H1 (cell line): ENCODE measurements at regions not wholly inside any gene's neighbourhood (a gene's known extent, or its start where the extent isn't known, plus 50 kb on each side); places are given as distances from the start of the nearest gene placed in this dataset.

Experiments
- CTCF ChIA-PET: fragments of 300-600 bp; sonication (Branson Sonifier 250); formaldehyde crosslinking; loops from one replicate; lab custom pipeline; 2021; ENCODE audit not compliant: partially characterized antibody; lab: Charles Lee
- POLR2A ChIA-PET: fragments of 300-600 bp; sonication (Branson Sonifier 250); formaldehyde crosslinking; loops from one replicate; lab custom pipeline; 2021; ENCODE audit warnings: inconsistent platforms; ENCODE audit not compliant: partially characterized antibody; lab: Charles Lee
- DNase-seq, 2 experiments: peaks; one replicate each; pipeline versions ENCODE4 v3.0.0 to v3.0.0-alpha.2; 2010 to 2022; ENCODE audit warnings: low spot score in 2 of 2, low read depth in 1 of 2, mixed read lengths in 1 of 2
- FAIRE-seq: peaks from 2 replicates; lab custom pipeline; 2011; peaks lifted over from hg19 to GRCh38; lab: Jason Lieb, UNC
- H2AFZ ChIP-seq: 2 replicates; pipeline ENCODE4 v1.8.1; 2012; ENCODE audit warnings: low read length, inconsistent platforms
- H2AK5ac ChIP-seq: 2 replicates; pipeline ENCODE4 v1.6.1; 2013; ENCODE audit warnings: low read depth, low read length
- H2BK120ac ChIP-seq: replicated peaks from 2 replicates; pipeline ENCODE3; 2013; ENCODE audit warnings: low read depth, low read length, inconsistent platforms
- H2BK12ac ChIP-seq: 2 replicates; pipeline ENCODE4 v1.6.1; 2013; ENCODE audit warnings: low read depth, low read length
- H2BK15ac ChIP-seq: 2 replicates; pipeline ENCODE4 v1.6.1; 2013; ENCODE audit warnings: low read length
- H2BK20ac ChIP-seq: 2 replicates; pipeline ENCODE4 v1.6.1; 2013; ENCODE audit warnings: low read length
- H2BK5ac ChIP-seq: 2 replicates; pipeline ENCODE4 v1.6.1; 2013; ENCODE audit warnings: low read depth, low read length
- H3K14ac ChIP-seq: 2 replicates; pipeline ENCODE4 v1.6.1; 2013; ENCODE audit warnings: inconsistent platforms; ENCODE audit not compliant: insufficient read length
- H3K18ac ChIP-seq: 2 replicates; pipeline ENCODE4 v1.6.1; 2013; ENCODE audit warnings: low read length; ENCODE audit errors: extremely low read depth
- H3K23ac ChIP-seq: 2 replicates; pipeline ENCODE4 v1.6.1; 2013; ENCODE audit warnings: inconsistent platforms; ENCODE audit not compliant: insufficient read length
- H3K23me2 ChIP-seq: 2 replicates; pipeline ENCODE4 v1.6.1; 2013; ENCODE audit warnings: low read depth, low read length
- H3K27ac ChIP-seq: 2 replicates; pipeline ENCODE4 v1.6.1; 2011; ENCODE audit warnings: low read depth, low read length, inconsistent platforms
- H3K27me3 ChIP-seq, 4 experiments: replicated peaks in 1 of 4; 1 replicate in 1 of 4; 2 replicates in 3 of 4; pipeline versions ENCODE4 v1.6.1 to v1.8.1; 2011 to 2013; ENCODE audit warnings: low read length in 3 of 4, mild to moderate bottlenecking in 3 of 4, inconsistent platforms in 2 of 4, mixed read lengths in 2 of 4, moderate library complexity in 1 of 4; ENCODE audit not compliant: control insufficient read depth in 3 of 4, insufficient read depth in 3 of 4; ENCODE audit errors: extremely low read depth in 1 of 4
- H3K36me3 ChIP-seq, 4 experiments: 2 replicates each; pipeline versions ENCODE4 v1.6.1 to v1.8.1; 2011 to 2013; ENCODE audit warnings: mild to moderate bottlenecking in 4 of 4, low read length in 3 of 4, moderate library complexity in 2 of 4, control low read depth in 1 of 4, inconsistent platforms in 1 of 4; ENCODE audit not compliant: insufficient read depth in 4 of 4, control insufficient read depth in 2 of 4
- H3K4ac ChIP-seq: replicated peaks from 2 replicates; pipeline ENCODE3; 2013; ENCODE audit warnings: low read length, low read depth, mixed read lengths, inconsistent platforms; ENCODE audit not compliant: insufficient read length
- H3K4me1 ChIP-seq, 4 experiments: replicated peaks in 1 of 4; 1 replicate in 1 of 4; 2 replicates in 3 of 4; pipeline versions ENCODE4 v1.6.1 to v1.8.1; 2011 to 2013; ENCODE audit warnings: low read length in 3 of 4, inconsistent platforms in 2 of 4, mixed read lengths in 1 of 4; ENCODE audit not compliant: insufficient read depth in 4 of 4, control insufficient read depth in 3 of 4
- H3K4me2 ChIP-seq, 2 experiments: 2 replicates each; pipeline versions ENCODE4 v1.6.1 to v1.8.1; 2011 to 2013; ENCODE audit warnings: low read depth in 2 of 2, low read length in 2 of 2, control low read depth in 1 of 2, inconsistent platforms in 1 of 2, mild to moderate bottlenecking in 1 of 2; ENCODE audit not compliant: insufficient read depth in 1 of 2
- H3K4me3 ChIP-seq, 4 experiments: fragments of 200-600, 300-600 bp in 1 of 4; sonication (generic), shearing (Covaris generic), sonication (Bioruptor Twin) in 1 of 4; 2 replicates each; pipeline versions ENCODE4 v1.5.1 to v1.8.1; 2011 to 2016; ENCODE audit warnings: low read length in 4 of 4, low read depth in 3 of 4, control low read depth in 2 of 4, inconsistent platforms in 2 of 4, mild to moderate bottlenecking in 2 of 4, mixed read lengths in 1 of 4, moderate library complexity in 1 of 4; ENCODE audit not compliant: insufficient read depth in 2 of 4; ENCODE audit errors: extremely low read depth in 1 of 4
- H3K56ac ChIP-seq: replicated peaks from 2 replicates; pipeline ENCODE3; 2013; ENCODE audit warnings: low read depth, mild to moderate bottlenecking, mixed read lengths, low read length, inconsistent platforms; ENCODE audit not compliant: insufficient read length
- H3K79me1 ChIP-seq: 2 replicates; pipeline ENCODE4 v1.6.1; 2013; ENCODE audit warnings: low read depth, low read length, control low read depth
- H3K79me2 ChIP-seq, 2 experiments: 2 replicates each; pipeline versions ENCODE4 v1.6.1 to v1.8.1; 2012 to 2013; ENCODE audit warnings: low read length in 2 of 2, mild to moderate bottlenecking in 2 of 2, inconsistent platforms in 1 of 2; ENCODE audit not compliant: insufficient read depth in 2 of 2, control insufficient read depth in 1 of 2
- H3K9ac ChIP-seq, 4 experiments: replicated peaks in 1 of 4; 1 replicate in 1 of 4; 2 replicates in 3 of 4; pipeline versions ENCODE4 v1.6.1 to v1.8.1; 2011 to 2013; ENCODE audit warnings: low read depth in 3 of 4, low read length in 3 of 4, control low read depth in 2 of 4, mild to moderate bottlenecking in 2 of 4, moderate library complexity in 2 of 4, inconsistent platforms in 1 of 4; ENCODE audit errors: extremely low read depth in 1 of 4
- H3K9me3 ChIP-seq, 2 experiments: 2 replicates each; pipeline versions ENCODE4 v1.6.1 to v1.8.1; 2012 to 2013; ENCODE audit warnings: mild to moderate bottlenecking in 2 of 2, moderate library complexity in 2 of 2, control low read depth in 1 of 2, inconsistent platforms in 1 of 2, low read depth in 1 of 2, low read length in 1 of 2, mixed read lengths in 1 of 2; ENCODE audit not compliant: insufficient read depth in 2 of 2
- H4K20me1 ChIP-seq, 2 experiments: replicated peaks in 1 of 2; 2 replicates each; pipeline versions ENCODE3 to v1.8.1; 2011 to 2013; ENCODE audit warnings: inconsistent platforms in 2 of 2, low read length in 2 of 2, mild to moderate bottlenecking in 1 of 2; ENCODE audit not compliant: insufficient read depth in 2 of 2, control insufficient read depth in 1 of 2
- H4K5ac ChIP-seq: 2 replicates; pipeline ENCODE4 v1.6.1; 2013; ENCODE audit warnings: low read length, low read depth, mixed read lengths, inconsistent platforms; ENCODE audit not compliant: insufficient read length
- H4K8ac ChIP-seq: 2 replicates; pipeline ENCODE4 v1.8.0; 2013; ENCODE audit warnings: mild to moderate bottlenecking, moderate library complexity, low read length, inconsistent platforms; ENCODE audit not compliant: insufficient read depth; ENCODE audit errors: extremely low read depth
- H4K91ac ChIP-seq: replicated peaks from 2 replicates; pipeline ENCODE3; 2013; ENCODE audit warnings: low read length, mixed read lengths, inconsistent platforms; ENCODE audit not compliant: insufficient read length
- HDAC6 ChIP-seq: IDR thresholded peaks from one replicate; pipeline ENCODE4 v1.7.1; 2012; ENCODE audit warnings: low read depth, mild to moderate bottlenecking, inconsistent platforms, low read length, moderate library complexity
- NANOG ChIP-seq: IDR thresholded peaks from 2 replicates; pipeline ENCODE4 v1.6.1; 2011; ENCODE audit warnings: low read length, low read depth, mild to moderate bottlenecking, inconsistent platforms; ENCODE audit not compliant: insufficient read depth, poor library complexity, severe bottlenecking
- RNF2 ChIP-seq: fragments of 200-900, 300-1000 bp; sonication (generic); IDR thresholded peaks from 2 replicates; pipeline ENCODE4 v1.7.1; 2016; ENCODE audit warnings: borderline replicate concordance, low read depth, mild to moderate bottlenecking, antibody characterized with exemption, low read length; ENCODE audit not compliant: poor library complexity, severe bottlenecking; ENCODE audit errors: missing control alignments

- no peak overlapping the region for H2BK5ac ChIP-seq
- no peaks in the 10 kb centered on the region for H4K20me1 ChIP-seq
- H4K5ac ChIP-seq = no peak overlapping the region
- no peak overlapping the region for H3K4me2 ChIP-seq
- DNase-seq (no peak), FAIRE-seq (no peak)
- no peak overlapping the region for H3K27ac ChIP-seq
- no peak overlapping the region for H3K56ac ChIP-seq
- H2BK120ac ChIP-seq = no peak overlapping the region
- CTCF ChIA-PET = no interaction called here
- no peaks in the 10 kb centered on the region for H3K36me3 ChIP-seq
- POLR2A ChIA-PET = no interaction called here
- H3K79me2 ChIP-seq = no peaks in the 10 kb centered on the region; a peak in 2 of 4 replicates
- no peak overlapping the region for H4K8ac ChIP-seq
- no peak overlapping the region for H3K9ac ChIP-seq
- H3K23me2 ChIP-seq = no peaks in the 10 kb centered on the region; the same call in 1 of the 2 replicates
- H3K4me3 ChIP-seq = no peak overlapping the region
- H2BK15ac ChIP-seq = no peak overlapping the region
- no peak overlapping the region for H4K91ac ChIP-seq
- no peak overlapping the region for H2BK20ac ChIP-seq
- H3K27me3 ChIP-seq = no peaks in the 10 kb centered on the region
- H2BK12ac ChIP-seq = no peak overlapping the region
- no peaks in the 10 kb centered on the region for H3K9me3 ChIP-seq
- H3K4me1 ChIP-seq = peaks cover 0 to 8% (median 0%) of the 10 kb centered on the region in 4 experiments; a peak in 1 of 7 replicates
- no peaks in the 10 kb centered on the region for H3K79me1 ChIP-seq
- H3K4ac ChIP-seq = no peak overlapping the region
- no peak overlapping the region for H2AFZ ChIP-seq
- no peak overlapping the region for H2AK5ac ChIP-seq
- H3K14ac ChIP-seq = no peak overlapping the region
- H3K23ac ChIP-seq = no peak overlapping the region
- H3K18ac ChIP-seq = no peak overlapping the region
- TF ChIP-seq RNF2 = no peak
- no peak for TF ChIP-seq NANOG
- no peak for TF ChIP-seq HDAC6
Measured at GRCh38 chr18:1052301-1052700, 147.6 kb downstream of the ADCYAP1 start.
